ENCODE measurements at regions not wholly inside any gene's neighbourhood (a gene's known extent, or its start where the extent isn't known, plus 50 kb on each side); places are given as distances from the start of the nearest gene placed in this dataset.
A peak's percentile ranks its signal among the peaks of the same experiment; 100 is the strongest.
"Not testable (repeated sequence)": the region's sequence is repeated elsewhere in the genome, so short reads cannot be mapped to it uniquely, and the experiment has no call there.

DNA sequence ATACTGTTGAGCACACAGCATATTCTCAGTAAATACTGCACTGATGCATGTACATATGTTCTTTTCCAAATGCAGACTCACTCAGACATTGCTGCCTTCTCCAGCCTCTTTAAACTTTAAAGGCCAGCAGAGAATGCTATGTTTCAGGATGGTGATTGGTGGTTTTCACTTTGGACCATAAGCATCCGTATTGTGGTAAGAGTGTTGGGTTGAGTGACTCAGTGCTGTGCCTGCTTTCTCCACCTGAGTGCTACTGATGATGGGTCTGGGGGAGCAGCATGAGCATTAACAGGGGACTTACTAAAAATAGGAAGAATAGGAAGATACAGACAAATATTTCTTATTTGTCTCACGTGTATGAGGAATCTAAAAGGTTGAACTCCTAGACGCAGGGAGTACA is 56.3 kb upstream of the ZNF92 start:
- DNase-seq, result no peak

DNA sequence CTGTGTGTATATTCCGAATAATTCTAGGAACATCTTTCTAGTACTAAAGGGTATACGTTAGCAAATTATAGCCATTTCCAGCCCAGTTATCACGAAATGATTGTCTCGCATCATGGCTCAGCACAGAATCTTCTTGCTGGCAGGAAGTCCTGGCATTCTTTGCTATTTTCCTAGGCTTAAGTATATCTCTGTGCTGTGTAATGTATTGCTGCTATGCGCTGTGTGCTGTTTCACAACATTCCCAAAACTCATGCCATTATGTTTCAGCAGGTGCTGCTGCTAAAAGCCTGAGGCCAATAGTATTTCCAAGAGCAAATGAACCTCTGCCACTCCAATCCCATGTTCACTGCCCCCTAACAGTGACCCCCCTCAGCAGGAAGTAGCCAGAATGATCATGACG is 62.9 kb upstream of the ZNF92 start:
- no peak for DNase-seq

DNA sequence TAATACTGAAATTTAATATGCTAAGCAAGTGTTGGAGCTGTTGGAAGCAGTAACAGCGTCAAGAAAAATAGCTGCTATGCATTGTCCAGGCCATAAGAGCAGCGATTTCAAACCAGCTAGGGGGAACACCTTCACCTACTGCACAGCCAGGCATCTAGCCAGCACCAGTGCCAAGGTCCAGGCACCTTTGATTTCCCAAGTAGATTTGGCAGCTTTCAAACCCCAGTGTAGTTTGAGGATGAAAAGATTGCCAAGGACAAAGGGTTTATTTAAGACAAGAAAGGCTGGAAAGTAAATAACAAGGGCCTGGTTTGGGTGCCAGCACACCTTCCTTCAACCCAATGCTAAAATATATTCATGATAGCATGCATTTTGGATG is 65.4 kb upstream of the ZNF92 start:
- no peak for DNase-seq

DNA sequence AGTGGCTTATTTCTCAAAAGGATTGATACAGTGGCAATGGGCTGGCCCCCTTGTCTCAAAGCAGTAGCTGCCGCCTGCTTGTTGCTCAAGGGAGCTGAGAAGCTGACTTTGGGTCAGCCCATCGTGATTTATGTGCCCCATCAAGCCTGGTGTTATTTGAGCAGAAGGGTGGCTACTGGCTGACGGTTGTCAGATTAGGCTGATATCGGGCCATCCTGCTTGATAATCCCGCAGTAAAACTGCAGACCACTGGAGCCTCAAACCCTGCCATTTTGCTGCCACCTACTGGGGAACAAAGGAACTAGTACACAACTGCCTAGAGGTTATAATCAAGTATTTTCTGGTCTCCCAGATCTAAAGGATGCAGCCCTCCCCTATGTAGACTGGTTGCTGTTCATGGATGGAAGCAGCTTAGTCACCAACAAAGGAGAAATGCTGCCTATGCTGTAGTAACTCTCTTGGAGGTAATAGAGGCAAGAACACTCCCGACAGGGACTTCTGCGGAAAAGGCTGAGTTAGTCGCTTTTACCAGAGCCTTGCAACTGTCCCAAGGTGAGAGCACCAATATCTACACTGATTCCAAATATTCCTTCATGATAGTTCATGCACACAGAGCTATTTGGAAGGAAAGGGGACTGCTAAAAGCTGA is 65.9 kb upstream of the ZNF92 start:
- peak; percentile 31 to 80 (median 68) for DNase-seq

DNA sequence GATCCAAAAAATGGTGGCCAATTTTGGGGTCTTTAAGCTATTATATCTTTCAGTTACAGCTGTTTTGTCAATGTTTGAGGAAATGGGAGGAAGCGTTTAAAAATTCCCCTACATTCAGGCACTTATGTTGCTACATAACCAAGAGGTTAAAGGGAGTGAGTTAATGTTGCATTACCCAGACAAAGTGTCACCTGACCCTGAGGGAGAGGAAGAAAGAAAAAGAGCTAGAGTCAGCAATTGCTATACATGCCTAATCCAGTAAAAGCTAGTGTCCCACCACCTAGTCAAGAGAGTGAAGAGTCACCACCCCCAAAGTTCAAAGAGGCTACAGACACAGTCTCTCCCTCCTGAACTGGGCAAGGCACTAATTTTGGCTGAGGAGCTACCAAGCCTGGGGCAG is 69.5 kb upstream of the ZNF92 start:
- DNase-seq, result no peak

DNA sequence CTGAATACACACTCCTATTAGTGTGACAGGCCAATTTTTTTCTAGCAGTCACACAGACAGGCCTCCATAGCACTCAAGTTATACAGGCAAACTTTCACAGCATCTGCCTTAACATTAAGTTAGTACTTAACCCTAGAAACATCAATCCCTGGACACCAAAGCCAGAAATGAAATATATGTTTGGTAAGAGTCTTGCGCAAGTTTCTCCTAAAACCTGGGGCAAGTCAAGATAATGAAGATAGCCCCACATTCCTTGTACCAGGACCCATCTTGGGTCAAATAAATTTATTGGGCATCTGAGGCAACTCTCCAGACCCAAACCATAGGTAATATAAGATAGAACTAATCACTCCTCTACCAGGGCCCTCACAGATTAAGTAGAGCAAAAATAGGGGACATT is 70.8 kb upstream of the ZNF92 start:
- DNase-seq, result no peak

DNA sequence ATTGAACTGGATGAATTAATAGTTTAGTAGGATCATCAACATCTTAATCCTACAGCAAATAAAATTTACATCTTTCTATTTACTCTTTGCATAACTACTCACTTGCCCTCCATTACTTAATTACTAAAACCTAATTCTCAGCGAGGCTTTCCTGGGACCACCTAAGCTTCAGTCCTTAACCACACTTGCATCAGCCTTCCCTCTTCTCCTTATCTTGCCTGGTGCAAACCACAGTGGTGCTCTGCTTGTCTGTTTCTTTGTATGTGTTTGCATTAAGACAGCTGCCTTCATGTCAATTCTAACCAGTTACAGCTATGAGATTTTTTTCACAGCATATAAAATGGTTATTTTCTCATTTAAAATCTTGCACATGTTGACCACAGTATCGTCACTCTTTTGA is 72.6 kb upstream of the ZNF92 start:
- no peak for DNase-seq

DNA sequence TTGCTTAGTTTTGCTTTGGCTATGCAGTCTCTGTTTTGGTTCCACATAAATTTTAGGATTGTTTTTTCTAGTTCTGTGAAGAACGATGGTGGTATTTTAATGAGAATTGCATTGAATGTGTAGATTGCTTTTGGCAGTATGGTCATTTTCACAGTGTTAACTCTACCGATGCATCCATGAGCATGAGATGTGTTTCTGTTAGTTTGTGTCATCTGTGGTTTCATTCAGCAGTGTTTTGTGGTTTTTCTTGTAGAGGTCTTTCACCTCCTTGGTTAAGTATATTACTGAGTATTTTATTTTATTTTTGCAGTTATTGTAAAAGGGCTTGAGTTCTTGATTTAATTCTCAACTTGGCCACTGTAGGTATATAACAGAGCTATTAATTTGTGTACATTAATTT is 78.2 kb upstream of the ZNF92 start:
- no peak for DNase-seq

DNA sequence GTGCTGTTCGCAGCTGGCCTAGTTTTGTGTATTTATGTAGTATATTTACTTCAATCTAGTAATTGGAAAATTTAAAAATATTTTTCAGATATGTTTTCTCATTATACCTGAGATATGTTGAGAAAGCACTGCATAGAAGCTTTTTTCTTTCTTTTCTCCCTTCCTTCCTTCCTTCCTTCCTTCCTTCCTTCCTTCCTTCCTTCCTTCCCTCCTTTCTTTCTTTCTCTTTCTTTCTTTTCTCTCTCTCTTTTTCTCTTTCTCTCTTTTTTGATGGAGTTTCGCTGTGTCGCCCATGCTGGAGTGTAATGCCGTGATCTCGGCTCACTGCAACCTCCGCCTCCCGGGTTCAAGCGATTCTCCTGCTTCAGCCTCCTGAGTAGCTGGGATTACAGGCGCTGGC is 83.3 kb upstream of the ZNF92 start:
- DNase-seq, result not testable (repeated sequence)

DNA sequence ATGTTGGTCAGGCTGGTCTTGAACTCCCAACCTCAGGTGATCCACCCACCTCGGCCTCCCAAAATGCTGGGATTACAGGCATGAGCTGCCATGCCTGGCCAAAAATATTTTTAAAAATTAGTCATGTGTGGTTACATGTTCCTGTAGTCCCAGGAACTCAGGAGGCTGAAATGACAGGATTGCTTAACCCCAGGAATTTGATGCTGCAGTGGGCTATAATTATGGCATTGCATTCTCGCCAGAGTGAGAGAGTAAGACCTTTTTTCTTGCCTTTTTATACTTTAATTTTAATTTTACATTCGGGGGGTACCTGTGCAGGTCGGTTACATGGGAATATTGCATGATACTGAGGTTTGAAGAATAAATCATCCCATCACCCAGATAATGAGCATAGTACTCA is 86.6 kb upstream of the ZNF92 start:
- DNase-seq, result no peak

DNA sequence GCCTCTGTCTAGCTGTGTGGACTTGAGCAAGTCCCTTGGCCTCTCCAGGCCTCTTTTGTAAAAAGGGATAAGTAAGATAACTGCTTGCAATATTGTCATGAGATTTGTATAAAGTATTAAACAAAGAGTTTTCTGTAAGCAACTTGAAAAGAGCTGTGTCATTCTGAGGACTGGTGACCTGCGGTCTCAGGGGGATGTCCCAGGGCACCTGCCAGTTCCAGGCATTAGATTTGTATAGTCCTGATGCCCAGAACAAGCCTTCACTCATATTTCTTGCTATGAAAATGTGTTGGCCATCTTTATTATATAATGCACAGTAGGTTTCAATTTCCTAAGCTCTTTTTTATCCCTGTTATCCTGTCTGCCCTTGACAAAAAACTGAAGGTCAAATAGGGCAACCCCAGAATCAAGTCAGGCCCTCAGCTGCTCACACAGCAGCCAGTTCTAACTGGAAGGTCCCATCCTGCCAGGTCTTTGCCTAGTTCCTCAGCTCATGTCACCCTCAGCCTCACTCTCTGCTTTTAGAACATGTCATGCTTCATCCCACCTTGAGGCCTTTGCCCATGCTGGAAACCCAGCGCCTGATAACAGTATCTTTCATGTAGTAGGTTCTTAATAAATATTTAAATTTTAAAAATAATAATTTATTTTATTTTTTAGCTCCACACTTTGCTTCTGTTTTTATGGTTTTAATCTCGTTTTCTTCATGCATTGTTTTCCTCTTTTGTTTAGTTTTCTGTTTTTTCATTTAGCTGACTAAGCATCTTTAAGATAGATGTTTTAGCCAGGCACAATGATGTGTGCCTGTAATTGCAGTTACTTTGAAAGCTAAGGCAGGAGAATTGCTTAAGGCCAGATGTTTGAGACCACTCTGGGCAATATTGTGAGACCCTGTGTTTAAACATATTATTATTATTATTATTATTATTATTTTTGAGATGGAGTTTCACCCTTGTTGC is 87.5 kb upstream of the ZNF92 start:
- DNase-seq, result no peak

DNA sequence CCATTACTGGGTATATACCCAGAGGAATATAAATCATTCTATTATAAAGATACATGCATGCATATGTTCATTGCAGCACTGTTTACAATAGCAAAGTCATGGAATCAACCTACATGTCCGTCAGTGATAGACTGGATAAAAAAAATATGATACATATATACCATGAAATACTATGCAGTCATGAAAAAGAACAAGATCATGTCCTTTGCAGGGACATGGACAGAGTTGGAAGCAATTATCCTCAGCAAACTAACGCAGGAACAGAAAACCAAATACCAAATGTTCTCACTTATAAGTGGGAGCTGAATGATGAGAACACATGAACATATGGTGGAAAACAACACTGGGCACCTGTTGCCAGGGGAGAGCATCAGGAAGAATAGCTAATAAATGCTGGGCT is 88.4 kb upstream of the ZNF92 start:
- not testable (repeated sequence) for DNase-seq

DNA sequence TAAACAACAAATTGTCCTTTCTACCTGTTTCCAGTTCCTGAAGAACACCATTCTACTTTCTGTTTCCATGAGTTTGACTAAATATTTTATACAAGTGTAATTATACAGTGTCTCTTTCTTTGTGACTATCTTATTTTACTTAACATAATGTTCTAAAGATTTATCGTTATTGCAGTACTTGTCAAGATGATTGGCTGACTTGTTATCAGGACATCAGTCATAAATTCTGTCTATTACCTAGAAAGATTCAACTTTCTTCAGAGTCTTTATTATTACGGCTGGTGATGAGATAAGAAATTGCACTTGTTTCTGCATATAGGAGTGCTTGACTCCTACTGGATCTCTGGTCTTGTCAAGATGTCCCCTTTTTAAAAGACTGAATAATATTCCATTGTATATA is 93.9 kb upstream of the ZNF92 start:
- DNase-seq, result no peak

DNA sequence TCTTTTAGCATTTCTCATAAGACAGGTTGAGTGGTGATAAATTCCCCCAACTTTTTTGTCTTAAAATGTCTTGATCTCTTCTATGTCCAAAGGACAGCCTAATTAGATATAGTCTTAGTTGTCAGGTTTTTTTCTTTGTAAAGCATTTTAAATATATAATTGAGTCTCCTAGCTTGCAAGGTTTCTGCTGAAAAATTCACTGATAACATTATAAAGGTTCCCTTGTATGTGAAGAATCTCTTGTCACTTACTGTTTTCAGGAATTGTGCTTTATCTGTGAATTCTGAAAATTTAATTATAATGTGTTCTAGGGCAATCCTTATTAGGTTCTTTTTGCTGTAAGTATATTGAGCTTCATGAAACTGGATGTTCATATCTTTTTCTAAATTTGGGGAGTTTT is 96.8 kb upstream of the ZNF92 start:
- DNase-seq, result no peak

DNA sequence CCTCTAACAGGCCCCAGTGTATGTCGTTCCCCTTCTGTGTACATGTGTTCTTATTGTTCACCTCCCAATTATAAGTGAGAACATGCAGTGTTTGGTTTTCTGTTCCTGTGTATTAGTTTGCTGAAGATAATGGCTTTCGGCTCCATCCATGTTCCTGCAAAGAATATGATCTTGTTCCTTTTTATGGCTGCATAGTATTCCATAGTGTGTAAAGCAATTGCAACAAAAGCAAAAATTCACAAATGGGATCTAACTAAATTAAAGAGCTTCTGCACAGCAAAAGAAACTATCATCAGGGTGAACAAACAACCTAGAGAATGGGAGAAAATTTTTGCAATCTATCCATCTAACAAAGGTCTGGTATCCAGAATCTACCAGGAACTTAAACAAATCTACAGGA is 102.2 kb upstream of the ZNF92 start:
- not testable (repeated sequence) for DNase-seq

DNA sequence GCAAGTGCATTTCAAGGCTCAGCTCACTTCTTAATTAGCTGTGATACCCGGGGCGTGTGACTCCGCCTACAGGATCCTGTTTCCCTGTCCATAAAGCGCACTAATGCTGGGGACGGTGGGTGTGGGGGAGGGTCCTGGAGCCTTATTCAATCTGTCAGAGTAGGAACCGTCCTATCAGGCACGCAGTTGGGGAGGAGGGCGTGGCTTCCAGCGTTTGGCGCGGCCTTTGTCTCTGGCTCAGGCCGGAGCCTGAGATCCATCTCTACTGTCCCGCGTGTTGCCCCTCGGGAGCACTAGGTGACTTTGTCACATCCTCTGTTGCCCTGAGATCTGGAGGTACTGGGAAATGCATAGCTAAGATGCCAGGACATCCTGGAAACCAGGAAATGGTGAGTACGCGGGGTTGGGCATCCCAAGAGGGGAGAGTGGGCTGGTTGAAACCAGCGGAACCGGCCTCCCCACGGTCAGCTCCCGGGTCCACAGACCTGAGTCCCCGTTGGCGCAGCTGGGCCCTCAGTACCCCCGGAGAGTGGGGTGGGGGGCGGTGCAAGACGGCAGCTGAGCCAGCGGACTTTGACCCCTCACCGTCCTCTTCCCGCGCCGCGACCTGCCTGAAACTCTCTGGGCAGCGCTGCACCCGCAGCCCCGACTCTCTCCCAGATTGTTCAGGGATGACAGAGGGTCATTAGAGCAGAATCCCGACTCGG is 104.4 kb upstream of the ZNF92 start:
- peak; percentile 65 to 87 (median 72) for DNase-seq

DNA sequence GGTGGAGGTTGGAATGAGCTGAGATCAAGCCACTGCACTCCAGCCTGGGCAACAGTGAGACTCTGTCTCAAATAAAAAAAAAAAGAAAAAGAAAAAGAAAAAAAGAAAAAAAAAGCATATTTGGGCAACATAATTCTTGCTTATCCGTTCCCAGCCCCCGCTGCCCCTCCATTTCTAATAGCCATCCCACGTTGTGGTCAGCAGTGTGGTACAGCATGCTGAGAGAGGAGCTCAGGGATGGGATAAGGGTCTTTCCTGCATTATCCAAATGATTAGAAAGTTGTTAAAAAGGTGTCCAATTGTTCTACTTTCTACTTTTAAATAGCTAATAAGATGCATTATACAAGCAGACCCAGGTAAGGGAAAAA is 104.9 kb upstream of the ZNF92 start:
- no peak for DNase-seq

DNA sequence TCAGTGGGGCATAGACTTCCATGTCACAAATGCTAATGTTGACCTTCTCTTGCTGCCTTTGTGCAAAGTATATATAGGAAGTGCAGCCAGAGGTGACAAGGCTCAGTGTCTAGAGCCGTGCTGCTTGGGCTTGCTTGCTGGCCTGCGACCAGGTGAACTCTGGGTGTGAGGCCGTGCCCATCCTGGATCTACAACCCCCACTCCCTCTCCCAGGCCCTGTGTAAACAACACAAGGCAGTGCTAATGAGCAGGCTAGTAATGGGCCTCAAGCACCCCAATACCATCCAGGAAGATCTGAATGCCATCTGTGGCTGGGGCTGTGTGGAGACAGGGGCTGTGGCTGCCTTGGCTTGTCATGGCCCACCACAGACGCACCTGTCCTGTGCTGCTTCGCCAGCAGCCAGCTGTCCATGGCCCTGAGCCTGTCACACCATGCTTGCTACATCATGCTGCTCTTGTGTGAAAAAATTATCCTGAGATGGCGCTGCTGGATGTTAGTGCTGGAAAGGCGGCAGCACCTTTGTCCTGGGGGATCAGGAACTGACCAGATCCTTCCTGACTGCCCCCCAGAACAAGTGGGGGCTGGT is 107.6 kb upstream of the ZNF92 start:
- DNase-seq, result no peak

DNA sequence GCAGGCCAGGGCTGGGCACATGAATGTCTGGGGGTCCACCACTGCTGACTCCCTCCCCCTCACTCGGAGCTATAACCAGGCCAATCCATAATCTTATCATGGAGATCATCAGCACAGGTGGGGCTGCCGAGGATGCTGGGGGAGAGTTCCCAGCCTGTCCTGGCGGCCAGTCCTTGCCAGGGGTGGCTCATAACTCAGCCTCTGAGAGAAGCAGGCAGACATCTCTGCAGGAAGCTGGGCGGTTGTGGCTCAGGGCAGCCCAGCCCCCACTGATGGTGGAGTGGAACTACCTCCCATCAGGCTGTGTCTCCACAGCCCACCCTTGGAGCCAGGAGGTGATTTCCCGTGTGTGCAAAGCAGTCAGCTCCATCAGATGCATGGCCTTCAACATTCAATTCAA is 109.4 kb upstream of the ZNF92 start:
- no peak for DNase-seq

DNA sequence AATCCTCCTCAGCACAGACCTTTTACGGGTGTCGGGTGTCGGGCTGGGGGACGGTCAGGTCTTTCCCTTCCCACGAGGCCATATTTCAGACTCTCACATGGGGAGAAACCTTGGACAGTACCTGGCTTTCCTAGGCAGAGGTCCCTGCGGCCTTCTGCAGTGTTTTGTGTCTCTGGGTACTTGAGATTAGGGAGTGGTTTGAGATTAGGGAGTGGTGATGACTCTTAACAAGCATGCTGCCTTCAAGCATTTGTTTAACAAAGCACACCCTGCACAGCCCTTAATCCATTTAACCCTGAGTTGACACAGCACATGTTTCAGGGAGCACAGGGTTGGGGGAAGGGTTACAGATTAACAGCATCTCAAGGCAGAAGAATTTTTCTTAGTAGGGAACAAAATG is 113.0 kb upstream of the ZNF92 start:
- not testable (repeated sequence) for DNase-seq

DNA sequence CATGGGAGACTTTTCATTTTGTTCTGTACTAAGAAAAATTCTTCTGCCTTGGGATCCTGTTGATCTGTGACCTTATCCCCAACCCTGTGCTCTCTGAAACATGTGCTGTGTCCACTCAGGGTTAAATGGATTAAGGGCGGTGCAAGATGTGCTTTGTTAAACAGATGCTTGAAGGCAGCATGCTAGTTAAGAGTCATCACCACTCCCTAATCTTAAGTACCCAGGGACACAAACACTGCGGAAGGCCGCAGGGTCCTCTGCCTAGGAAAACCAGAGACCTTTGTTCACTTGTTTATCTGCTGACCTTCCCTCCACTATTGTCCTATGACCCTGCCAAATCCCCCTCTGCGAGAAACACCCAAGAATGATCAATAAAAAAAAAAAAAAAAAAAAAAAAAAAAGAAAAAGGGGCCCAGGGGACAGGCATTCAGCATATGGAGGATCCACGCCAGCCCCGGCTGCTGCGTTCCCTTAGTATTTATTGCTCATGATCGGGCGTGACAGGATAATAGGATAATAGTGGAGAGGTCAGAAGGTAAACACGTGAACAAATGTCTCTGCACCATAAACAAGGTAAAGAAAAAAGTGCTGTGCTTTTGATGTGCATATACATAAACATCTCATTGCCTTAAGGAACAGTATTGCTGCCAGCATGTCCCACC is 113.7 kb upstream of the ZNF92 start:
- DNase-seq, result not testable (repeated sequence)

DNA sequence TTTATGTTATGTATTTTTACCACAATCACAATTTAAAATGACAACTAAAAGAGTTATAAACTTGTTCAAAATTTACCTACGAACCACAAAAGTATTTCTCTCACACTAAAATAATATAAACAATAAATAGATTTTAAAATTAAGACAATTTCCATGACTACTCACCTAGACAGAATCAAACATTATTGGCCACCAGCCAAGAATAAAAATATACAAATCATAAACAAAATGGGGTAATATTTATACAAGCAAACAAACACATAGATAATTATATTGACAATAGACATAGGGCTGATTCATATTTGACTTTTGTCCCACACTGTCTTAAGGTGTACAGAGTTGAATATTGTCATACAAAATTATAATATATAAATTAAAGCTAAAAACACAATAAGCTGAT is 119.6 kb upstream of the ZNF92 start:
- no peak for DNase-seq

Measured in muscle of back (tissue), 3 donors.